ENCODE measurements at regions not wholly inside any gene's neighbourhood (a gene's known extent, or its start where the extent isn't known, plus 50 kb on each side); places are given as distances from the start of the nearest gene placed in this dataset.

DNA sequence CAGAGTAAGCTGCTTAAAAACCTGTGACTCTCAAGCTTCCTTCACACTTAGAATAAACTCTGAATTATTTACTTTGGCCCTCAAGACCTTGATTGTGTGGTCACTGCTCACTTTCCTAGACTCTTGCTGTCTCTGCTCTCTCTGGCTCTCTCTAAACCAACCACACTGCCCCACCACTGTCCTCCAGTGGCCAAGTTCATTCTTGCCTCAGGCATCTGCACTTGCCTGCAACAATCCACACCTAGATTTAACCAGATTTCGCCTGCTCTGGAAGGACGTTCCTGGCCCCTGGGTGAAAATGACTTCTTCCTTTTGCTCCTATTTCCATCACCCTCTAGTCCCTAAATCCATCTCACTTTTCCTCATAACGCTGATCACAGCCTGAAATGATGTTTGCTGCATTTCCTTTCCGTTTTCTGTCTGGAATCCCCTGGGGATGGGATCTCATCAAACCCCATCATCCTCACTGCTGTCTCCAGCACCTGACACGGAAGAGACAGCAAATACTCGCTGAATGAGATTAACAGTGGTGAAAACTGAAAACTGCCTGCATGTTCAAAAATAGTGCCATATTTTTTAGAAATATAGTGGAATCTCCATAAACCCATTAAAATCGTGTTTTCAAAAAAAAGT lies 232.6 kb downstream of the UQCRFS1 start:
- no peak for DNase-seq (ENCODE audit: low read depth in 1 of 2, low spot score in 1 of 2)

GRCh38 chr19:28977826-28978225 lies 235.1 kb downstream of the UQCRFS1 start:
- no peak for DNase-seq (ENCODE audit: low read depth in 1 of 2, low spot score in 1 of 2)

- DNase-seq (ENCODE audit: low read depth in 1 of 2, low spot score in 1 of 2): no peak
These were observed 240.7 kb downstream of the UQCRFS1 start for GRCh38 chr19:28972058-28972852.

DNA sequence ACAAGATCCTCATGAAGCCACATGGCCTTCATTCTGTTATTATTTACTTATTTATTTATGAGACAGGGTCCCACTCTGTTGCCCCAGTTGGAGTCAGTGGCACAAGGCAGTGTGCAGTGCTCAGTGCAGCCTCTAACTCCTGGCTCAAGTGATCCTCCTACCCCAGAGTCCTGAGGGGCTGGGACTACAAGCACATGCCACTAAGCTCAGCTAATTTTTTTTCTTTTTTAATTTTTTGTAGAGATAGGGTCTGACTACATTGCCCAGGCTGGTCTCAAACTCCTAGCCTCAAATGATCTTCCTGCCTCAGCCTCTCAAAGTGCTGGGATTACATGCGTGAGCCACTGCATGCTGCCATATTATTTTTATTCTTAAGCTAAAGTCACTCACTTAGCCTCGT lies 241.4 kb downstream of the UQCRFS1 start:
- DNase-seq (ENCODE audit: low read depth in 1 of 2, low spot score in 1 of 2): no peak

- no peak for DNase-seq (ENCODE audit: low read depth in 1 of 2, low spot score in 1 of 2)
These were observed 241.9 kb downstream of the UQCRFS1 start for GRCh38 chr19:28971049-28971448.

DNA sequence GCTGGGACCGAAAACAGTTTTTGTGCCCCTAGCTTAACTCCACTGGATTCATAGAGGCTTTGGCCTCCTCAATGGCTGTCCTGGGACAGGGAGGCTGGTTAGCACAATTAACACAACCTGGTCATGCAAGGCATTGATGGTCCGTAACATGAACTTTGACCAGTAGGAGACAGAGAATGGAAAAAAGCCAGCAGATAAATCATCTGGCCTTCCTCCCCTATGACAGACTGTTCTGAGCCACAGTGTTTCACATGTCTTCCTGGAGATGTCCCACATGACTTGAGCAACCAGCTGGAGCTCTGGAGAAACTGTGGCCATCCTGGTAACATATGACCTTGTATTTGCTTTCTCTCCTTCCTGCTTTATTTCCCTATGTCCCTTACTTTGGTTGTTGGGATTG lies 244.2 kb downstream of the UQCRFS1 start:
- DNase-seq (ENCODE audit: low read depth in 1 of 2, low spot score in 1 of 2): no peak

- DNase-seq (ENCODE audit: low read depth in 1 of 2, low spot score in 1 of 2): no peak
These were observed 246.1 kb downstream of the UQCRFS1 start for GRCh38 chr19:28966737-28967399.

- DNase-seq (ENCODE audit: low read depth in 1 of 2, low spot score in 1 of 2): no peak
These were observed 248.5 kb downstream of the UQCRFS1 start for GRCh38 chr19:28964500-28964899.

DNA sequence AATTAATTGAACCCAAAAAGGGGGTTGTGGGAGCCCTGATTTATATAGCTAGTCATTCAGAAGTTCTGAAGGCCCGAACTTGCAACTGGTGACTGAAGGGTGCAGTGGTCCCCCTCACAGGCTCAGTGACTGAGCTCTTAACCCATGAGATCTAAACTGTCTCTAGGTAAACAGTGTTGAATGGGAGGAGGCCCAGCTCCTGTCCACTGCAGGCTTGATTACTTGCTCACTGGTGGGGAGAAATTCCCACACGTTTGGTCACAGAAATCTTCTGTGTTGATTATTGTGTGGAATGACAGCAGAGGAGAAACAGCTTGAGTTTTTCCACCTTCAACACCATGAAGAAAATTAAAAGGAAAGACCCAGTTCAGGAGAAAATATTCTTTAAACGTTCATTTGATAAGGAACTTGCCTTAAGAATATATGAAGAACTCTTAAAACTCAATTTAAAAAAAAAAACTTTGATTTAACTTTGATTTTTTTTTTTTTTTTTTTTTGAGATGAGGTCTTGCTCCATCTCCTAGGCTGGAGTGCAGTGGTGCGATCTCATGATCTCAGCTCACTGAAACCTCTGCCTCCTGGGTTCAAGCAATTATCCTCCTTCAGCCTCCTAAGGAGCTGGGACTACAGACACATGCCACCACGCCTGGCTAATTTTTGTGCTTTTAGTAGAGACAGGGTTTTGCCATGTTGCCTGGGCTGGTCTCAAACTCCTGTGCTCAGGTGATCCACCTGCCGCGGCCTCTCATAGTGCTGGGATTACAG lies 249.3 kb downstream of the UQCRFS1 start:
- no peak for DNase-seq (ENCODE audit: low read depth in 1 of 2, low spot score in 1 of 2)

- DNase-seq (ENCODE audit: low read depth in 1 of 2, low spot score in 1 of 2): no peak
These were observed 251.0 kb downstream of the UQCRFS1 start for GRCh38 chr19:28961772-28962500.

DNA sequence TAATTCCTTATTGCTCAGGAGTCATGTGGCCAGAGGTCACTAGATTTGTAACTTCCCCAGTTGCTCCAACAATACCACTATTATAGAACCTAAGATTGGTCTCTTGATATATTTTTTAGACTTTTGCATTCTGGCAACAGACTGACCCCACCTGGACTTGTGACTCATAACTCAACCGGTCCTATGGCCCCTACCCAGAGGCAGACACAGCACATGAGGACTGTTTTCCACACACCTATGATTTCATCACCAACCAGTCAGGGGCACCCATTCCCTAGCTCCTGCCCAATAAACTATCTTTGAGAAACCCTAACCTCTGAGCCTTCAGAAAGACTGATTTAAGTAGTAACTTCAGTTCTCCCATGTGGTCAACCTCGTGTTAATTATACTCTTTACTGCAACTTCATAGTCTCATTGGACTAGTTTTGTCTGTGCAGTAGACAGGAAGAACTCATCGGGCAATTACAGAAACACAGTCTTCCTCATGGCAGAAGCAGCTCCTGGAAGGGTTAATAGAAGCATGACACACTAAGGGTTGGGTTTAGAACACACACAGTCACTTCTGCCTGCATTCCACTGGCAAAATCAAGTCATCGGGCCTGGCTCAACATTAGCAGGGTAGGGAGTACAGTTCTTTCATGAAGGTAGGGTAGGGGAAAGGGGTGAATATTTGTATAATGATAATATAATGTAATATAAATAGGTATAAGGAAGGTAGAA lies 251.8 kb downstream of the UQCRFS1 start:
- DNase-seq (ENCODE audit: low read depth in 1 of 2, low spot score in 1 of 2): no peak

DNA sequence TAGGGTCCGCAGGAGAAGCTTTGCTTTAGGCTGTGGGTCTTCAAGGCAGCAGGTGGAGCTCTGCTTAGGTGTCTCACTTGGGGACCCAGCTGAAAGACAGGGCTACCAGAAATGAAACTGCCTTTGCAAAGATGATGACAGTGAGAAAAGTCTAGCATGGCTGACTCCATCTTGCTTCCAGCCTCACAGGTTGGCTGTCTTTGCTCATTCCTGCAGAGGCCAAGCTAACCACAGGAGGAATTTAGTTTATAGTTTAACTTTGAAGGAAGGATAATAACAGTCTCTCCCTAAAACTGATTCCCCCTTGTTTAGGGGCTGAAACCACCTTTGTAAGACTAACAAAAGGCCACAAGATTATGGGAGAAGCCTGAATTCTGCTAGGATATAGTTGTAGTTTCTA lies 252.4 kb downstream of the UQCRFS1 start:
- DNase-seq (ENCODE audit: low read depth in 1 of 2, low spot score in 1 of 2): no peak

DNA sequence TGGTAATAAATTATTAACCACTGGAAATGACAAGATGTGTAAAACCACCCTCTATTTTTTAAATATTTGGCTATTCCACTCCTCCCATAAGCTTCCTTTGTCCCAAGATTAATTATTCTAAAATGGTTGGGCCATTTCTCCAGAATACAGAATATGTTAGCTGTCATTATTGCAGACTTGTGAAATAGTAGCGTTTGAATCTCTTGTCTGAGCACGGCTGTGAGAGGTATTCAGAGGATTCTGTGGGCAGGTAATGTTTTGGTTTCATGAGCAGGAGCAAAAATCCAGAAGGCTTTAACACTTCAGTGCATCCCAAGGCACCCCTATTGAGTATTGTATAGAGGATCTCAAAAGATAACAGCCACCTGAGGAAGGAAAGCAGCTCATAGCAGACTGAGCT lies 256.0 kb downstream of the UQCRFS1 start:
- DNase-seq (ENCODE audit: low read depth in 1 of 2, low spot score in 1 of 2): no peak

DNA sequence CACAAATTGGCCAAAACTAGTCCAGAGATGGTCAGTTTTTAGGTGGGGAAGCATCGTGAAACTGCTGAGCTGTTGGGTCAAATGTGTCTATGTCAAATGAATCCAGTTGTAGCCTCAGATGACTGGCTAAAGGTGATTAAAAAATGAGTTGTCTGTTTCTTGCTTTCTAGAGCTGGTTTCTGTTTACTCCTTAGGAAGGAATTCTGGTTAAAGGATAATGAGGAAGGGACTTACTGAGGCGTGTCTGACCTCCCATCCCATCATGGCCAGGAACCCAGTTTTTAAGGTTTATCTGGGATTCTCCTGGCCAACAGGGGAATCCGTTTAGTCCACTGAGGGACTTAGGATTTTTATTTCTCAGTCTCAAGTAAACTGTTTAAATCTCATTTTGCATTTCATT lies 256.5 kb downstream of the UQCRFS1 start:
- no peak for DNase-seq (ENCODE audit: low read depth in 1 of 2, low spot score in 1 of 2)

- no peak for DNase-seq (ENCODE audit: low read depth in 1 of 2, low spot score in 1 of 2)
These were observed 263.4 kb downstream of the UQCRFS1 start for GRCh38 chr19:28949535-28949934.

GRCh38 chr19:28949027-28949426 lies 263.9 kb downstream of the UQCRFS1 start:
- DNase-seq (ENCODE audit: low read depth in 1 of 2, low spot score in 1 of 2): no peak

GRCh38 chr19:28948566-28948965 lies 264.4 kb downstream of the UQCRFS1 start:
- no peak for DNase-seq (ENCODE audit: low read depth in 1 of 2, low spot score in 1 of 2)

GRCh38 chr19:28948026-28948425 lies 264.9 kb downstream of the UQCRFS1 start:
- no peak for DNase-seq (ENCODE audit: low read depth in 1 of 2, low spot score in 1 of 2)

GRCh38 chr19:28943651-28944050 lies 269.3 kb downstream of the UQCRFS1 start:
- no peak for DNase-seq (ENCODE audit: low read depth in 1 of 2, low spot score in 1 of 2)

DNA sequence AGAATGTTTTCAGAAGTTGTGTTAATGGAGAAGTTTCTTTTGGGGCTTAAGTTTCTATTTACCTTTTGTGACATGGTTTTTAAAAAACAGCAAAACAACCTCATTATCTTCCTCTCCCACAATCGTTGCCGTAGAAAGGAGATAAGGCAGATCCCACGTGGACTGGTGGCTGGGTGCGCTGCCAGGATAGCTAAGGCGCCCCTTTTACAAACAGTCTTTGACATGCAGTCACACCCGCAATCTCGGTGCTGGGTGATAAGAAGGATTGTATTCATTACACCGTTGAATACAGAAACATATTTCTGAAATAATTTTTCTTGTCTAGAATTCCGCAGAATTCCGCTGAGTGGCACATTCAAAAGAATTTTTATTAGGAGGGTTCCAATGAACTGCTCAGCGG lies 271.1 kb downstream of the UQCRFS1 start:
- DNase-seq (ENCODE audit: low read depth in 1 of 2, low spot score in 1 of 2): no peak
